HG03159 (cell line): ENCODE measurements at regions not wholly inside any gene's neighbourhood (a gene's known extent, or its start where the extent isn't known, plus 50 kb on each side); places are given as distances from the start of the nearest gene placed in this dataset.
"Not testable (repeated sequence)": the region's sequence is repeated elsewhere in the genome, so short reads cannot be mapped to it uniquely, and the experiment has no call there.

ENCODE experiments used
- ATAC-seq: cut with Tn5 transposase; IDR thresholded peaks from one replicate; pipeline ENCODE4 v1.9.1; 2021; ENCODE audit warnings: mild to moderate bottlenecking, moderate library complexity; ENCODE audit not compliant: unreplicated experiment

GRCh38 chr21:15119486-15119885 is 54.7 kb upstream of the NRIP1 start:
- no peak for ATAC-seq

GRCh38 chr21:15121097-15121654 is 56.4 kb upstream of the NRIP1 start:
- ATAC-seq, result no peak

- ATAC-seq, result no peak
Observed at GRCh38 chr21:15121655-15122120, 56.9 kb upstream of the NRIP1 start.

GRCh38 chr21:15122241-15122640 is 57.4 kb upstream of the NRIP1 start:
- ATAC-seq, result no peak

- ATAC-seq, result no peak
Observed at GRCh38 chr21:15124731-15125130, 59.9 kb upstream of the NRIP1 start.

- ATAC-seq, result no peak
Observed at GRCh38 chr21:15126948-15127347, 62.1 kb upstream of the NRIP1 start.

- no peak for ATAC-seq
Observed at GRCh38 chr21:15127437-15127836, 62.6 kb upstream of the NRIP1 start.

- ATAC-seq, result no peak
Observed at GRCh38 chr21:15128267-15128666, 63.5 kb upstream of the NRIP1 start.

GRCh38 chr21:15128714-15129113 is 63.9 kb upstream of the NRIP1 start:
- ATAC-seq, result not testable (repeated sequence)

- no peak for ATAC-seq
Observed at GRCh38 chr21:15130326-15130725, 65.5 kb upstream of the NRIP1 start.

- ATAC-seq, result no peak
Observed at GRCh38 chr21:15130751-15131150, 66.0 kb upstream of the NRIP1 start.

GRCh38 chr21:15132781-15133180 is 68.0 kb upstream of the NRIP1 start:
- no peak for ATAC-seq

- ATAC-seq, result no peak
Observed at GRCh38 chr21:15134701-15135470, 70.1 kb upstream of the NRIP1 start.

GRCh38 chr21:15135867-15136629 is 71.2 kb upstream of the NRIP1 start:
- ATAC-seq, result no peak

GRCh38 chr21:15138490-15138889 is 73.7 kb upstream of the NRIP1 start:
- ATAC-seq, result no peak

GRCh38 chr21:15139898-15140297 is 75.1 kb upstream of the NRIP1 start:
- no peak for ATAC-seq

- no peak for ATAC-seq
Observed at GRCh38 chr21:15140321-15141019, 75.7 kb upstream of the NRIP1 start.

- no peak for ATAC-seq
Observed at GRCh38 chr21:15141261-15141970, 76.6 kb upstream of the NRIP1 start.

GRCh38 chr21:15144026-15144425 is 79.2 kb upstream of the NRIP1 start:
- ATAC-seq, result no peak

GRCh38 chr21:15148437-15148836 is 83.6 kb upstream of the NRIP1 start:
- no peak for ATAC-seq
